HT1080 (cell line): ENCODE measurements at regions not wholly inside any gene's neighbourhood (a gene's known extent, or its start where the extent isn't known, plus 50 kb on each side); places are given as distances from the start of the nearest gene placed in this dataset.
A peak's percentile ranks its signal among the peaks of the same experiment; 100 is the strongest.
"Not testable (repeated sequence)": the region's sequence is repeated elsewhere in the genome, so short reads cannot be mapped to it uniquely, and the experiment has no call there.

ENCODE experiments used
- DNase-seq: peaks from one replicate; pipeline ENCODE4 v3.0.0-alpha.2; 2015; ENCODE audit warnings: low read depth

GRCh38 chr12:124675881-124676713, 108.7 kb upstream of the NCOR2 start:
- no peak for DNase-seq

GRCh38 chr12:124674937-124675336, 107.5 kb upstream of the NCOR2 start:
- DNase-seq = no peak

- no peak for DNase-seq
Observed at GRCh38 chr12:124673801-124674617, 106.6 kb upstream of the NCOR2 start.

GRCh38 chr12:124669271-124669721, 101.9 kb upstream of the NCOR2 start:
- not testable (repeated sequence) for DNase-seq

GRCh38 chr12:124668602-124669001, 101.2 kb upstream of the NCOR2 start:
- no peak for DNase-seq

- DNase-seq = no peak
Observed at GRCh38 chr12:124667506-124668326, 100.3 kb upstream of the NCOR2 start.

- DNase-seq = no peak
Observed at GRCh38 chr12:124666722-124667259, 99.4 kb upstream of the NCOR2 start.

GRCh38 chr12:124665511-124665910, 98.1 kb upstream of the NCOR2 start:
- no peak for DNase-seq

GRCh38 chr12:124664395-124665111, 97.1 kb upstream of the NCOR2 start:
- no peak for DNase-seq

- DNase-seq = no peak
Observed at GRCh38 chr12:124663771-124664366, 96.5 kb upstream of the NCOR2 start.

GRCh38 chr12:124663206-124663605, 95.8 kb upstream of the NCOR2 start:
- no peak for DNase-seq

- DNase-seq = no peak
Observed at GRCh38 chr12:124661341-124661740, 93.9 kb upstream of the NCOR2 start.

GRCh38 chr12:124660851-124661250, 93.4 kb upstream of the NCOR2 start:
- no peak for DNase-seq

GRCh38 chr12:124658806-124659402, 91.5 kb upstream of the NCOR2 start:
- no peak for DNase-seq

GRCh38 chr12:124658302-124658701, 90.9 kb upstream of the NCOR2 start:
- no peak for DNase-seq

GRCh38 chr12:124656947-124657434, 89.6 kb upstream of the NCOR2 start:
- no peak for DNase-seq

GRCh38 chr12:124655698-124656516, 88.5 kb upstream of the NCOR2 start:
- DNase-seq = peak; percentile 62

- DNase-seq = no peak
Observed at GRCh38 chr12:124655048-124655697, 87.8 kb upstream of the NCOR2 start.
